Epithelial cell of proximal tubule (primary cell): ENCODE measurements at regions not wholly inside any gene's neighbourhood (a gene's known extent, or its start where the extent isn't known, plus 50 kb on each side); places are given as distances from the start of the nearest gene placed in this dataset.

Experiments used
- DNase-seq: peaks from one replicate; pipeline ENCODE4 v3.0.0-alpha.2; 2011; ENCODE audit warnings: low read depth
- H3K4me3 ChIP-seq: 2 replicates; pipeline ENCODE4 v1.5.1; 2011; ENCODE audit warnings: low read depth, mild to moderate bottlenecking, low read length
- TF ChIP-seq, protein P1 (sequence below): conservative IDR thresholded peaks from 2 replicates; pipeline ENCODE4 v1.5.1; 2012; ENCODE audit warnings: low read depth, mild to moderate bottlenecking, low read length

- TF ChIP-seq, protein P1, sequence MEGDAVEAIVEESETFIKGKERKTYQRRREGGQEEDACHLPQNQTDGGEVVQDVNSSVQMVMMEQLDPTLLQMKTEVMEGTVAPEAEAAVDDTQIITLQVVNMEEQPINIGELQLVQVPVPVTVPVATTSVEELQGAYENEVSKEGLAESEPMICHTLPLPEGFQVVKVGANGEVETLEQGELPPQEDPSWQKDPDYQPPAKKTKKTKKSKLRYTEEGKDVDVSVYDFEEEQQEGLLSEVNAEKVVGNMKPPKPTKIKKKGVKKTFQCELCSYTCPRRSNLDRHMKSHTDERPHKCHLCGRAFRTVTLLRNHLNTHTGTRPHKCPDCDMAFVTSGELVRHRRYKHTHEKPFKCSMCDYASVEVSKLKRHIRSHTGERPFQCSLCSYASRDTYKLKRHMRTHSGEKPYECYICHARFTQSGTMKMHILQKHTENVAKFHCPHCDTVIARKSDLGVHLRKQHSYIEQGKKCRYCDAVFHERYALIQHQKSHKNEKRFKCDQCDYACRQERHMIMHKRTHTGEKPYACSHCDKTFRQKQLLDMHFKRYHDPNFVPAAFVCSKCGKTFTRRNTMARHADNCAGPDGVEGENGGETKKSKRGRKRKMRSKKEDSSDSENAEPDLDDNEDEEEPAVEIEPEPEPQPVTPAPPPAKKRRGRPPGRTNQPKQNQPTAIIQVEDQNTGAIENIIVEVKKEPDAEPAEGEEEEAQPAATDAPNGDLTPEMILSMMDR: no peak
- DNase-seq: no peak
- no peak overlapping the region for H3K4me3 ChIP-seq
These were observed 280.0 kb upstream of the LRRN1 start for GRCh38 chr3:3519266-3519665.

GRCh38 chr3:3516996-3517395 is 282.2 kb upstream of the LRRN1 start:
- TF ChIP-seq, protein P1: no peak
- no peak for DNase-seq
- H3K4me3 ChIP-seq: no peak overlapping the region

DNA sequence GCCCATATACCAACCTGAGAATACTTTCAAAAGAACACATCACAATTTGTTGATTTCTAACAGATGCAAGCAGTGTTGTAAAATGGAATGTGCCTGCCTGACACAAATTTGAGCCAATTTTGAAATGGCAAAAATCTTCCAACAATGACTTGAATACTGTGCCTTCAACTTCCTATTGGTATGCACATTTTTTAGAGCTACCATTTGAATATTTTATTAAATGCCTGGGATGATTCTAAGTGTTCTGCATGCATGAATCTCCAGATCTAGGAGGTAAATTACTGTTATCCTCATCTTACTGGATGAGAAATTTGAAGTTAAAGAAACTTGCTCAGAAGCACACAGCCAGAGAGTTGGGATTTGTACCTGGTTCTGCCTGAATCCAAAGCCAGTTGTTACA is 282.8 kb upstream of the LRRN1 start:
- TF ChIP-seq, protein P1: no peak
- DNase-seq: no peak
- no peak overlapping the region for H3K4me3 ChIP-seq

- TF ChIP-seq, protein P1: no peak
- no peak for DNase-seq
- no peak overlapping the region for H3K4me3 ChIP-seq
These were observed 289.6 kb upstream of the LRRN1 start for GRCh38 chr3:3509665-3510064.

- no peak for DNase-seq
- TF ChIP-seq, protein P1: no peak
These were observed 294.5 kb upstream of the LRRN1 start for GRCh38 chr3:3504686-3505085.

GRCh38 chr3:3503411-3503810 is 295.8 kb upstream of the LRRN1 start:
- TF ChIP-seq, protein P1: no peak
- DNase-seq: no peak
- H3K4me3 ChIP-seq: no peak overlapping the region

More at GRCh38 chr3:3504686-3505085, 294.5 kb upstream of the LRRN1 start:
- H3K4me3 ChIP-seq: no peak overlapping the region

DNA sequence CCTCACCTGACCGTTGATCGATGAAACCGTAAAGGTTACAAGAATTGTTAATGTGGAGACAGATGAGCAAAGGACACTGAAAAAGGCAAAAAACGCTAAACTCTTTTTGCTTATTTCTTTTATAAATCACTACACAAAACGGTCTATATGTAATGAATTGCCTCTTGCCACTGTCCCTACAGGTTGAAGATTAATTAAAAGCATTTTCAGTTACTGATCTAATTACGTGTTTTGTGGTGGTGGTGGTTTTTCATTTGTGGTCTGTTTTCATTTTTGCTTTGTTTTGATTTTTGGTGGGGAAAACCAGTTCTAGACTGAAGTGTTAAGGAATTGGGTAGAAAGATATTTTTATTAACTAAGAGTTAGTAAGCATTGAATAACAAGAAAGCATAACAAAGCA is 299.2 kb upstream of the LRRN1 start:
- no peak overlapping the region for H3K4me3 ChIP-seq
- no peak for DNase-seq
- TF ChIP-seq, protein P1: no peak
